NCI-H1694 (cell line): ENCODE measurements at regions not wholly inside any gene's neighbourhood (a gene's known extent, or its start where the extent isn't known, plus 50 kb on each side); places are given as distances from the start of the nearest gene placed in this dataset.

ENCODE experiments used
- DNase-seq: peaks from one replicate; lab custom pipeline; 2025; lab: John Stamatoyannopoulos, UW

GRCh38 chr11:79894111-79894510 lies 453.3 kb upstream of the TENM4 start:
- DNase-seq, result no peak

GRCh38 chr11:79890272-79890671 lies 449.4 kb upstream of the TENM4 start:
- no peak for DNase-seq

GRCh38 chr11:79864882-79865281 lies 424.1 kb upstream of the TENM4 start:
- DNase-seq, result no peak

- no peak for DNase-seq
These were observed 419.5 kb upstream of the TENM4 start for GRCh38 chr11:79860336-79860735.

GRCh38 chr11:79857377-79858214 lies 416.8 kb upstream of the TENM4 start:
- DNase-seq, result no peak

- no peak for DNase-seq
These were observed 411.3 kb upstream of the TENM4 start for GRCh38 chr11:79852176-79852575.

- DNase-seq, result no peak
These were observed 404.3 kb upstream of the TENM4 start for GRCh38 chr11:79845002-79845709.

- no peak for DNase-seq
These were observed 393.2 kb upstream of the TENM4 start for GRCh38 chr11:79834015-79834414.

- DNase-seq, result no peak
These were observed 389.6 kb upstream of the TENM4 start for GRCh38 chr11:79830446-79830845.

- DNase-seq, result no peak
These were observed 389.1 kb upstream of the TENM4 start for GRCh38 chr11:79829891-79830290.

GRCh38 chr11:79822766-79823165 lies 381.9 kb upstream of the TENM4 start:
- DNase-seq, result no peak

GRCh38 chr11:79813551-79813950 lies 372.7 kb upstream of the TENM4 start:
- DNase-seq, result no peak

GRCh38 chr11:79809487-79809886 lies 368.7 kb upstream of the TENM4 start:
- DNase-seq, result no peak

GRCh38 chr11:79807506-79807905 lies 366.7 kb upstream of the TENM4 start:
- no peak for DNase-seq

GRCh38 chr11:79796704-79797103 lies 355.9 kb upstream of the TENM4 start:
- no peak for DNase-seq

GRCh38 chr11:79794484-79795393 lies 353.9 kb upstream of the TENM4 start:
- DNase-seq, result no peak

- no peak for DNase-seq
These were observed 353.2 kb upstream of the TENM4 start for GRCh38 chr11:79794057-79794456.

GRCh38 chr11:79786961-79787360 lies 346.1 kb upstream of the TENM4 start:
- no peak for DNase-seq

- DNase-seq, result no peak
These were observed 343.0 kb upstream of the TENM4 start for GRCh38 chr11:79783833-79784232.

- DNase-seq, result no peak
These were observed 327.5 kb upstream of the TENM4 start for GRCh38 chr11:79768343-79768742.

- no peak for DNase-seq
These were observed 321.6 kb upstream of the TENM4 start for GRCh38 chr11:79762279-79762921.

- DNase-seq, result no peak
These were observed 317.5 kb upstream of the TENM4 start for GRCh38 chr11:79758325-79758724.
